Muscle of leg (tissue), 3 donors: ENCODE measurements at regions not wholly inside any gene's neighbourhood (a gene's known extent, or its start where the extent isn't known, plus 50 kb on each side); places are given as distances from the start of the nearest gene placed in this dataset.

Experiments used
- DNase-seq: peaks from one replicate; pipeline ENCODE4 v3.0.0; 2013
- H3K27ac ChIP-seq: one replicate; pipeline ENCODE4 v1.5.1; 2013; ENCODE audit warnings: mild to moderate bottlenecking, low read length, control low read depth
- H3K27me3 ChIP-seq: one replicate; pipeline ENCODE4 v1.6.1; 2013; ENCODE audit warnings: low read length; ENCODE audit not compliant: control insufficient read depth, insufficient read depth
- H3K36me3 ChIP-seq: one replicate; pipeline ENCODE4 v1.6.1; 2013; ENCODE audit warnings: low read length; ENCODE audit not compliant: control insufficient read depth, insufficient read depth
- H3K4me1 ChIP-seq: one replicate; pipeline ENCODE4 v1.6.1; 2013; ENCODE audit warnings: low read length; ENCODE audit not compliant: control insufficient read depth, insufficient read depth
- H3K4me3 ChIP-seq: one replicate; pipeline ENCODE4 v1.5.1; 2013; ENCODE audit warnings: low read length, control low read depth
- H3K9me3 ChIP-seq: replicated peaks from 2 replicates; pipeline ENCODE4 v1.6.1; 2013; ENCODE audit warnings: low read depth, low read length; ENCODE audit not compliant: control insufficient read depth
- WGBS: methylation state at CpG from one replicate; pipeline ENCODE4 v1.1.5; 2013; ENCODE audit warnings: missing lambda C conversion rate; ENCODE audit not compliant: insufficient coverage; 5-methylcytosine and 5-hydroxymethylcytosine counted together

GRCh38 chr12:13772264-13772663, 209.1 kb downstream of the GRIN2B start:
- Histone ChIP-seq H3K36me3 (no peaks in the 10 kb centered on the region), H3K27me3 (no peaks in the 10 kb centered on the region), H3K27ac (no peak overlapping the region), H3K4me3 (no peak overlapping the region), H3K4me1 (no peaks in the 10 kb centered on the region), H3K9me3 (no peaks in the 10 kb centered on the region)
- 50% methylated on average over 1 of the region's 3 CpGs for WGBS
- no peak for DNase-seq

DNA sequence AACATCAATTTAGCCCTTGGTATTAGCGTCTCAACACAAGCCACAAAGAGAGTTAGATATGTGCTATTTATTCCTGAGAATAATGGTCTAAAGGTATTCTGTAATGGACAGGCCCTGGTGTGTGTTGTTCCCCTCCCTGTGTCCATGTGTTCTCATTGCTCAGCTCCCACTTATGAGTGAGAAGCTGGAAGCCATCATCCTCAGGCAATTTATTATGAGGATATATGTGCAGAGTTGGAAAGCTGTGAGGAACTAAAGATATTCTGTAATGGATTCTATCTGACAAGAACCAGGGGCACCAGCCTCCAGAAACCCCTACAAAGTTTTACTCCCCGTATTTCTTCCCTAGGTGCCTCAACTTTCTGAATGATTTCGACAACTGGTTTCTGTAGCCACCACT, 210.8 kb downstream of the GRIN2B start:
- no peak overlapping the region for H3K27ac ChIP-seq
- no peak overlapping the region for H3K4me3 ChIP-seq
- no peaks in the 10 kb centered on the region for H3K9me3 ChIP-seq
- H3K27me3 ChIP-seq, result no peaks in the 10 kb centered on the region
- no peaks in the 10 kb centered on the region for H3K36me3 ChIP-seq
- no peak for DNase-seq
- H3K4me1 ChIP-seq, result no peaks in the 10 kb centered on the region
- WGBS, result no CpG with 5 or more reads among the region's 3 CpGs

DNA sequence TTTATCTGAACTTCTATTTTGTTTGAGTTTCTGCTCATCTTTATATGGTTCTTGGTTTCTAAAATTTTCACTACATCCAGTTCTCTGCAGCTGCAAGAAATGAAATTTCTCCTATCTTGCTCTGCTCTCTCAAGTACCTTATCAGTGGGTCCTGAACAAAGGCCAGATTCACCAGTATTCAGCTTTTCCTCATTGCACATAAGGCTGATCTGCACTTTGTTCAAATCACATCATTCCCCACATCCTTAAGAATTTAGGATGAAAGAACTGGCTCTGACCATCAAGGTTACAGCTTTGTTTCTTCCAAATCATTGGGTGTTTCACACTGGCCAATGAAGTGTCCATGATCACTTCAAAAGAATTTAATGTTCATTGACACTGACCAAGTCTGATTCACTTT, 211.4 kb downstream of the GRIN2B start:
- no peak overlapping the region for H3K4me3 ChIP-seq
- no peak overlapping the region for H3K27ac ChIP-seq
- H3K4me1 ChIP-seq, result no peaks in the 10 kb centered on the region
- H3K9me3 ChIP-seq, result no peaks in the 10 kb centered on the region
- no peak for DNase-seq
- no peaks in the 10 kb centered on the region for H3K36me3 ChIP-seq
- no peaks in the 10 kb centered on the region for H3K27me3 ChIP-seq

GRCh38 chr12:13769273-13769672, 212.1 kb downstream of the GRIN2B start:
- 100% methylated on average over 1 of the region's 4 CpGs for WGBS
- no peaks in the 10 kb centered on the region for H3K9me3 ChIP-seq
- no peaks in the 10 kb centered on the region for H3K27me3 ChIP-seq
- H3K36me3 ChIP-seq, result no peaks in the 10 kb centered on the region
- no peak for DNase-seq
- no peaks in the 10 kb centered on the region for H3K4me1 ChIP-seq
- no peak overlapping the region for H3K4me3 ChIP-seq
- no peak overlapping the region for H3K27ac ChIP-seq

DNA sequence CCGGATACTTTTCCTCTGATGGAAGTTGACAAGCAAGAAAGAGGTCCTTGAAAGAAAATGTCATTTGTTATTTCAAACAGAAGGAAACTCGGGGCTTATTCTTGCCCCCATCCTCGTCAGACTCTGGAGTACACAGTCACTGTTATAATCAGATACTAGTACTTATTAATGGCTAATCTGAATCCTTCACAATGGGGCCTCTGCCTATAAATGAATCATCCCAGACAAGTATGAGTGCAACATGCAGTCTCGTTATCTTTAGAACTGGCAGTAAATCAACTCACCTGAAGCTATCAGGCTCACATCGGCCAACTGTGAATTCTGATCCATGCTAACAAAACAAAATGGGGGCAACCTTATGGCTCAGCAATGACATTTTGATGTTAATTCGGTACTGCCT, 216.7 kb downstream of the GRIN2B start:
- no peak overlapping the region for H3K4me3 ChIP-seq
- H3K27ac ChIP-seq, result no peak overlapping the region
- WGBS, result 81% methylated on average over 3 of the region's 6 CpGs
- DNase-seq, result no peak
- H3K27me3 ChIP-seq, result no peaks in the 10 kb centered on the region
- no peaks in the 10 kb centered on the region for H3K9me3 ChIP-seq
- no peaks in the 10 kb centered on the region for H3K4me1 ChIP-seq
- H3K36me3 ChIP-seq, result no peaks in the 10 kb centered on the region

GRCh38 chr12:13749389-13749788, 232.0 kb downstream of the GRIN2B start:
- WGBS, result no CpG with 5 or more reads among the region's 1 CpG
- H3K27me3 ChIP-seq, result no peaks in the 10 kb centered on the region
- no peak for DNase-seq

DNA sequence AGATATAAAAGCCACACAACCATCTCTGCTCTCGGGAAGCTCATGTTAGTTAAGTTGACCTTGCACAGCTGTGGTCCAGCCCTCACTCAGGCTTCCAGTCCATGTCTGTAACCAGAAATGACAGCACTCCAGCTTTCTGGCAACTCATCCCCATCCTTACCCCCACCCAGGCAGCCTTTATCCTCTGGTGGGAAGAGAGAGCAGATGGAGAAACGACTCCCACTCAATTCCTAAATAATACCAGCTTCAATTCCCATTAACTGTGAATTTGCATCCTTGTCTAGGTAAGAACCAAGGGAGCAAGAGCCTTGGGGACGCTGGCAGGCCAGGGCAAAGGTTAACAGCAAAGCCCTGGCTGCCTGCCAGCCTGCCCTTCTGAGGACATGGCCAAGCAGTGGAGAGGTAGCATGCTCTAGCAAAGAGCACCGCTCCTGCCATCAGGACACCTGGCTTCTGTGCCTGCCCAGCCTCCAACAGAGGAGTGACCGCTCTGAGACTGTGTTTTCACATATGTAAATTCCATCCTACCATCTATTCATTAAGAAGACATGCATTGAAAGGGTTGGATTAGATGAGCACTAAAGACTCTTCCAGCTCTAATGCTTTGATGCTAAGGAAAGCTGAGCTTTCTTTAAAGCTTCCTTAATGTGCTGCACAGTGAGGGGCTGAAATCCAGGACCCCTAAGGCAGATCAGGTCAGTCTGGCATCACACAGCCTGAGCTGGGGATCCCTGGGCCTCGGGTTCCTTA, 236.1 kb downstream of the GRIN2B start:
- DNase-seq, result no peak
- H3K27me3 ChIP-seq, result no peaks in the 10 kb centered on the region
- WGBS, result 46% methylated on average over 3 of the region's 6 CpGs
- H3K9me3 ChIP-seq, result no peaks in the 10 kb centered on the region
- H3K4me1 ChIP-seq, result no peaks in the 10 kb centered on the region
- H3K36me3 ChIP-seq, result no peaks in the 10 kb centered on the region
- H3K4me3 ChIP-seq, result no peak overlapping the region
- H3K27ac ChIP-seq, result no peak overlapping the region

More at GRCh38 chr12:13749389-13749788, 232.0 kb downstream of the GRIN2B start:
- Histone ChIP-seq H3K4me1 (no peaks in the 10 kb centered on the region), H3K36me3 (no peaks in the 10 kb centered on the region), H3K4me3 (no peak overlapping the region), H3K9me3 (no peaks in the 10 kb centered on the region), H3K27ac (no peak overlapping the region)

- peak; percentile 4 for DNase-seq
- no peaks in the 10 kb centered on the region for H3K4me1 ChIP-seq
These were observed 236.8 kb downstream of the GRIN2B start for GRCh38 chr12:13744561-13744960.

DNA sequence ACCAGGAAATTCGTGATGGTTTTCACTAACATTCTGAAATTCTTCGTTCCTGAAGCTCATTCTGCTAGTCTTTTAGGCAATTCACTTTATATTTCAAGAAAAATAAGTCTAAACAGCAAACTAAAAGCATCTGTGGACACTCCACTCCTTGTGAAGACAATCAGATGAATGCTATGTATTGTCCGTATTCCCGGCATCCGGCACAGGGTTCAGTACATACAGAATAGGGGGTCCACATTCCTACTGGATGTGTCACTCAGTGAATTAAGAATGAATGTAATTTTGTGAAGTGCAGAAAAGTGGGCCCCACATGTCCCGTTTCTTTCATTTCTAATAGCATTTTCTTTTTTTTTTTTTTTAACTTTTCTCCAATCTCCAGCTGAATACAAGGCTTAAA, 241.3 kb downstream of the GRIN2B start:
- Histone ChIP-seq H3K4me3 (no peak overlapping the region), H3K4me1 (no peaks in the 10 kb centered on the region), H3K36me3 (no peaks in the 10 kb centered on the region), H3K27me3 (no peaks in the 10 kb centered on the region), H3K27ac (no peak overlapping the region), H3K9me3 (no peaks in the 10 kb centered on the region)
- 0% methylated on average over 1 of the region's 6 CpGs for WGBS
- DNase-seq, result no peak

More at GRCh38 chr12:13744561-13744960, 236.8 kb downstream of the GRIN2B start:
- no peaks in the 10 kb centered on the region for H3K36me3 ChIP-seq
- no peak overlapping the region for H3K4me3 ChIP-seq
- H3K9me3 ChIP-seq, result no peaks in the 10 kb centered on the region
- H3K27me3 ChIP-seq, result no peaks in the 10 kb centered on the region
- 74% methylated on average over 9 of the region's 9 CpGs for WGBS
- H3K27ac ChIP-seq, result no peak overlapping the region

DNA sequence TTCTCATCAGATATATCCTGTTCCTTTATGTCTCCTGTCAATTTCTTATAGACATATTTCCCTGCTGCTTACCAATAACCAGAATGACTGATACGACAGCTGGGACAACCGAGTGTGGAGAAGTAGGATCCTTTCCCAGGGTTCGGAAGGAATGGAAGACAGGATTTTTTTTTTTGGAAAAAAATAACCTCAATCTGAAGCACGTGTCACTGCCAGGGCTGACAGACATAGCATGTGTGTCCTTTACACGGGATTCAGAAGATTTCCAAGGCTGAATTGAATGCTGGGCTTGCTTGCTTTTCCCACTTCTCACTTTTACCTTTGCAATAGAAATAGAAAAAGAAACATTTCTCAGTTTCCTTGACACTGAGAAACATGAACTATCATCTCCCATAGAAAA, 245.7 kb downstream of the GRIN2B start:
- H3K4me3 ChIP-seq, result no peak overlapping the region
- DNase-seq, result no peak
- WGBS, result 50% methylated on average over 1 of the region's 5 CpGs
- no peaks in the 10 kb centered on the region for H3K4me1 ChIP-seq
- H3K9me3 ChIP-seq, result no peaks in the 10 kb centered on the region
- no peak overlapping the region for H3K27ac ChIP-seq
- no peaks in the 10 kb centered on the region for H3K27me3 ChIP-seq
- no peaks in the 10 kb centered on the region for H3K36me3 ChIP-seq
